Smooth muscle cell (in vitro differentiated cells): ENCODE measurements at regions not wholly inside any gene's neighbourhood (a gene's known extent, or its start where the extent isn't known, plus 50 kb on each side); places are given as distances from the start of the nearest gene placed in this dataset.

Experiments used
- DNase-seq: peaks from one replicate; lab custom pipeline; 2025; ENCODE audit not compliant: unreplicated experiment; lab: John Stamatoyannopoulos, UW
- H2AFZ ChIP-seq: fragments of 200-600 bp; sonication (generic); 2 replicates; pipeline ENCODE4 v1.6.0; 2016; ENCODE audit warnings: antibody characterized with exemption, low read depth, mild to moderate bottlenecking
- H3F3A ChIP-seq: fragments of 200-600 bp; sonication (generic); 2 replicates; pipeline ENCODE4 v1.6.0; 2017; ENCODE audit warnings: antibody characterized with exemption, low read depth
- H3K27ac ChIP-seq: fragments of 200-600 bp; sonication (generic); 2 replicates; pipeline ENCODE4 v1.5.1; 2016; ENCODE audit warnings: low read depth, mild to moderate bottlenecking
- H3K27me3 ChIP-seq: fragments of 200-600 bp; sonication (generic); 2 replicates; pipeline ENCODE4 v1.6.1; 2016; ENCODE audit warnings: low read depth, mild to moderate bottlenecking
- H3K36me3 ChIP-seq: fragments of 200-600 bp; sonication (generic); 2 replicates; pipeline ENCODE4 v1.5.1; 2016; ENCODE audit warnings: low read depth
- H3K4me1 ChIP-seq: fragments of 200-600 bp; sonication (generic); 2 replicates; pipeline ENCODE4 v1.5.1; 2016; ENCODE audit warnings: low read depth
- H3K4me2 ChIP-seq: fragments of 200-600 bp; sonication (generic); 2 replicates; pipeline ENCODE4 v1.6.0; 2016; ENCODE audit warnings: mild to moderate bottlenecking
- H3K4me3 ChIP-seq: fragments of 200-600 bp; sonication (generic); 2 replicates; pipeline ENCODE4 v1.5.1; 2016; ENCODE audit warnings: mild to moderate bottlenecking
- H3K79me2 ChIP-seq: fragments of 200-600 bp; sonication (generic); 2 replicates; pipeline ENCODE4 v1.6.0; 2016; ENCODE audit warnings: low read depth, mild to moderate bottlenecking
- H3K9ac ChIP-seq: fragments of 200-600 bp; sonication (generic); 2 replicates; pipeline ENCODE4 v1.6.0; 2016; ENCODE audit warnings: low read depth
- H3K9me3 ChIP-seq: fragments of 200-600 bp; sonication (generic); replicated peaks from 2 replicates; pipeline ENCODE4 v1.5.1; 2016; ENCODE audit warnings: low read depth
- H4K20me1 ChIP-seq: fragments of 200-600 bp; sonication (generic); 2 replicates; pipeline ENCODE4 v1.6.0; 2016; ENCODE audit warnings: low read depth
- CTCF ChIP-seq: fragments of 200-600 bp; sonication (generic); IDR thresholded peaks from 2 replicates; pipeline ENCODE4 v1.5.1; 2017; ENCODE audit warnings: borderline replicate concordance, mild to moderate bottlenecking, antibody characterized with exemption; ENCODE audit not compliant: insufficient read depth, poor library complexity, severe bottlenecking
- WGBS: methylation state at CpG from one replicate; pipeline ENCODE4 v1.1.7; 2016; ENCODE audit warnings: low lambda C conversion rate; 5-methylcytosine and 5-hydroxymethylcytosine counted together

GRCh38 chr4:29632199-29632598 lies 1088.0 kb upstream of the PCDH7 start:
- Histone ChIP-seq H3K79me2 (no peaks in the 10 kb centered on the region), H3K27me3 (no peaks in the 10 kb centered on the region), H3K27ac (no peak overlapping the region), H4K20me1 (no peaks in the 10 kb centered on the region), H3K4me2 (no peak overlapping the region), H2AFZ (no peak overlapping the region), H3K4me1 (no peaks in the 10 kb centered on the region), H3F3A (no peaks in the 10 kb centered on the region), H3K9ac (no peak overlapping the region), H3K36me3 (no peaks in the 10 kb centered on the region), H3K9me3 (no peaks in the 10 kb centered on the region), H3K4me3 (no peak overlapping the region)
- no peak for TF ChIP-seq CTCF
- WGBS, result 48% methylated on average over 2 of the region's 2 CpGs
- DNase-seq, result no peak

GRCh38 chr4:29636961-29637360 lies 1083.2 kb upstream of the PCDH7 start:
- TF ChIP-seq CTCF, result no peak
- H3K9me3 ChIP-seq, result no peaks in the 10 kb centered on the region
- no peaks in the 10 kb centered on the region for H3K79me2 ChIP-seq
- H3K27me3 ChIP-seq, result no peaks in the 10 kb centered on the region
- no peak overlapping the region for H3K27ac ChIP-seq
- no peak overlapping the region for H3K9ac ChIP-seq
- 55% methylated on average over 3 of the region's 3 CpGs for WGBS
- H3K4me2 ChIP-seq, result no peak overlapping the region
- H3K4me3 ChIP-seq, result no peak overlapping the region
- H2AFZ ChIP-seq, result no peak overlapping the region
- no peaks in the 10 kb centered on the region for H4K20me1 ChIP-seq
- H3K4me1 ChIP-seq, result no peaks in the 10 kb centered on the region
- no peak for DNase-seq
- H3F3A ChIP-seq, result no peaks in the 10 kb centered on the region
- H3K36me3 ChIP-seq, result no peaks in the 10 kb centered on the region

- no peak overlapping the region for H3K4me3 ChIP-seq
- H3K9me3 ChIP-seq, result no peaks in the 10 kb centered on the region
- 70% methylated on average over 6 of the region's 6 CpGs for WGBS
- H3K36me3 ChIP-seq, result no peaks in the 10 kb centered on the region
- no peak for TF ChIP-seq CTCF
- H3K79me2 ChIP-seq, result no peaks in the 10 kb centered on the region
- no peaks in the 10 kb centered on the region for H3K27me3 ChIP-seq
- H4K20me1 ChIP-seq, result no peaks in the 10 kb centered on the region
- H3F3A ChIP-seq, result no peaks in the 10 kb centered on the region
- no peak overlapping the region for H2AFZ ChIP-seq
- no peak overlapping the region for H3K4me2 ChIP-seq
- H3K9ac ChIP-seq, result no peak overlapping the region
- no peaks in the 10 kb centered on the region for H3K4me1 ChIP-seq
- H3K27ac ChIP-seq, result no peak overlapping the region
- no peak for DNase-seq
These were observed 1066.9 kb upstream of the PCDH7 start for GRCh38 chr4:29653221-29653620.

GRCh38 chr4:29680644-29681043 lies 1039.5 kb upstream of the PCDH7 start:
- no peaks in the 10 kb centered on the region for H3K27me3 ChIP-seq
- no peak overlapping the region for H3K4me3 ChIP-seq
- H3K4me2 ChIP-seq, result no peak overlapping the region
- no peak for TF ChIP-seq CTCF
- H3K4me1 ChIP-seq, result no peaks in the 10 kb centered on the region
- H3K36me3 ChIP-seq, result no peaks in the 10 kb centered on the region
- H3K79me2 ChIP-seq, result no peaks in the 10 kb centered on the region
- H3K9ac ChIP-seq, result no peak overlapping the region
- no peaks in the 10 kb centered on the region for H3F3A ChIP-seq
- DNase-seq, result no peak
- no peaks in the 10 kb centered on the region for H3K9me3 ChIP-seq
- no peak overlapping the region for H2AFZ ChIP-seq
- no peak overlapping the region for H3K27ac ChIP-seq
- 65% methylated on average over 1 of the region's 1 CpG for WGBS
- no peaks in the 10 kb centered on the region for H4K20me1 ChIP-seq
